MM.1S (cell line): ENCODE measurements at regions not wholly inside any gene's neighbourhood (a gene's known extent, or its start where the extent isn't known, plus 50 kb on each side); places are given as distances from the start of the nearest gene placed in this dataset.

Source experiments
- DNase-seq: peaks from one replicate; pipeline ENCODE4 v3.0.0-alpha.2; 2015
- H2AFZ ChIP-seq: fragments of 300-600 bp; sonication (generic); 2 replicates; pipeline ENCODE4 v1.6.0; 2016; ENCODE audit warnings: antibody characterized with exemption, low read length
- H3F3A ChIP-seq: fragments of 300-600 bp; sonication (generic); 2 replicates; pipeline ENCODE4 v1.6.1; 2016; ENCODE audit warnings: mild to moderate bottlenecking, antibody characterized with exemption, low read length, moderate library complexity, mixed read lengths; ENCODE audit not compliant: insufficient read depth
- H3K27ac ChIP-seq: fragments of 300-600 bp; sonication (generic); 2 replicates; pipeline ENCODE4 v1.5.1; 2016; ENCODE audit warnings: mild to moderate bottlenecking, low read length
- H3K27me3 ChIP-seq: fragments of 300-600 bp; sonication (generic); replicated peaks from 2 replicates; pipeline ENCODE4 v1.6.0; 2016; ENCODE audit warnings: low read length; ENCODE audit not compliant: insufficient read depth
- H3K36me3 ChIP-seq: fragments of 300-600 bp; sonication (generic); replicated peaks from 2 replicates; pipeline ENCODE4 v1.6.1; 2016; ENCODE audit warnings: mild to moderate bottlenecking, low read length, mixed read lengths; ENCODE audit not compliant: insufficient read depth
- H3K4me1 ChIP-seq: fragments of 300-600 bp; sonication (generic); 2 replicates; pipeline ENCODE4 v1.6.1; 2016; ENCODE audit warnings: low read length, mixed read lengths
- H3K4me2 ChIP-seq: fragments of 300-600 bp; sonication (generic); 2 replicates; pipeline ENCODE4 v1.6.0; 2016; ENCODE audit warnings: low read depth, low read length
- H3K4me3 ChIP-seq: fragments of 300-600 bp; sonication (generic); 2 replicates; pipeline ENCODE4 v1.5.1; 2016; ENCODE audit warnings: low read length, mixed read lengths
- H3K79me2 ChIP-seq: fragments of 300-600 bp; sonication (generic); 2 replicates; pipeline ENCODE4 v1.6.1; 2016; ENCODE audit warnings: mixed run types, low read length, mixed read lengths
- H3K9ac ChIP-seq: fragments of 300-600 bp; sonication (generic); 2 replicates; pipeline ENCODE4 v1.6.1; 2016; ENCODE audit warnings: low read length, mixed read lengths
- H3K9me2 ChIP-seq: fragments of 300-600 bp; sonication (generic); replicated peaks from 2 replicates; pipeline ENCODE4 v1.6.1; 2016; ENCODE audit warnings: mild to moderate bottlenecking, low read length, mixed read lengths; ENCODE audit not compliant: insufficient read depth
- H3K9me3 ChIP-seq: fragments of 300-600 bp; sonication (generic); replicated peaks from 2 replicates; pipeline ENCODE4 v1.6.1; 2016; ENCODE audit warnings: mild to moderate bottlenecking, low read length, mixed read lengths; ENCODE audit not compliant: insufficient read depth
- H4K20me1 ChIP-seq: fragments of 300-600 bp; sonication (generic); 2 replicates; pipeline ENCODE4 v1.6.1; 2016; ENCODE audit warnings: mild to moderate bottlenecking, low read length, moderate library complexity, mixed read lengths; ENCODE audit not compliant: insufficient read depth
- CTCF ChIP-seq: fragments of 300-600 bp; sonication (generic); IDR thresholded peaks from 2 replicates; pipeline ENCODE4 v1.5.1; 2016; ENCODE audit warnings: antibody characterized with exemption, low read length, mixed read lengths
- EZH2 ChIP-seq: fragments of 300-600 bp; sonication (generic); optimal IDR thresholded peaks from 2 replicates; pipeline ENCODE3; 2017; ENCODE audit warnings: low read depth, mild to moderate bottlenecking, antibody characterized with exemption, low read length, mixed read lengths
- EZH2phosphoT487 ChIP-seq: fragments of 300-600 bp; sonication (generic); IDR thresholded peaks from 2 replicates; pipeline ENCODE4 v1.6.1; 2018; ENCODE audit warnings: antibody characterized with exemption, low read length

GRCh38 chr5:142517840-142518239 lies 168.1 kb downstream of the FGF1 start:
- no peak for TF ChIP-seq CTCF
- TF ChIP-seq EZH2: no peak
- TF ChIP-seq EZH2phosphoT487: no peak
- H3K36me3 ChIP-seq: no peaks in the 10 kb centered on the region
- no peak overlapping the region for H3K4me3 ChIP-seq
- no peaks in the 10 kb centered on the region for H3K9me3 ChIP-seq
- H4K20me1 ChIP-seq: no peaks in the 10 kb centered on the region
- H3K4me2 ChIP-seq: no peak overlapping the region
- no peaks in the 10 kb centered on the region for H3K4me1 ChIP-seq
- H3K79me2 ChIP-seq: no peaks in the 10 kb centered on the region
- no peaks in the 10 kb centered on the region for H3K27me3 ChIP-seq
- no peak for DNase-seq
- no peaks in the 10 kb centered on the region for H3F3A ChIP-seq
- no peak overlapping the region for H3K27ac ChIP-seq
- no peaks in the 10 kb centered on the region for H3K9me2 ChIP-seq
- H3K9ac ChIP-seq: no peak overlapping the region
- no peak overlapping the region for H2AFZ ChIP-seq

- Histone ChIP-seq H3K27ac (no peak overlapping the region), H3K4me3 (no peak overlapping the region), H3K4me2 (no peak overlapping the region), H3K27me3 (no peaks in the 10 kb centered on the region), H3K79me2 (no peaks in the 10 kb centered on the region), H4K20me1 (no peaks in the 10 kb centered on the region), H3K4me1 (no peaks in the 10 kb centered on the region), H3K9me3 (no peaks in the 10 kb centered on the region), H2AFZ (no peak overlapping the region), H3K9me2 (no peaks in the 10 kb centered on the region), H3F3A (no peaks in the 10 kb centered on the region), H3K9ac (no peak overlapping the region), H3K36me3 (no peaks in the 10 kb centered on the region)
- TF ChIP-seq EZH2 (no peak), CTCF (no peak), EZH2phosphoT487 (no peak)
- no peak for DNase-seq
Observed at GRCh38 chr5:142516732-142517131, 169.2 kb downstream of the FGF1 start.

GRCh38 chr5:142515036-142515435 lies 170.9 kb downstream of the FGF1 start:
- TF ChIP-seq CTCF: no peak
- TF ChIP-seq EZH2: no peak
- no peak for TF ChIP-seq EZH2phosphoT487

More at GRCh38 chr5:142515036-142515435, 170.9 kb downstream of the FGF1 start:
- Histone ChIP-seq H3K4me2 (no peak overlapping the region), H3K9ac (no peak overlapping the region), H3F3A (no peaks in the 10 kb centered on the region), H3K9me3 (no peaks in the 10 kb centered on the region), H3K4me1 (no peaks in the 10 kb centered on the region), H4K20me1 (no peaks in the 10 kb centered on the region), H3K4me3 (no peak overlapping the region), H2AFZ (no peak overlapping the region), H3K36me3 (no peaks in the 10 kb centered on the region), H3K27me3 (no peaks in the 10 kb centered on the region), H3K27ac (no peak overlapping the region), H3K9me2 (no peaks in the 10 kb centered on the region), H3K79me2 (no peaks in the 10 kb centered on the region)
- DNase-seq: no peak
